Muscle of arm (tissue), 1 donor: ENCODE measurements at regions not wholly inside any gene's neighbourhood (a gene's known extent, or its start where the extent isn't known, plus 50 kb on each side); places are given as distances from the start of the nearest gene placed in this dataset.
A peak's percentile ranks its signal among the peaks of the same experiment; 100 is the strongest.
"Not testable (repeated sequence)": the region's sequence is repeated elsewhere in the genome, so short reads cannot be mapped to it uniquely, and the experiment has no call there.

ENCODE experiments used
- DNase-seq: peaks from one replicate; pipeline ENCODE4 v3.0.0-alpha.2; 2013

- DNase-seq, result no peak
Observed at GRCh38 chrX:36650622-36651021, 357.5 kb upstream of the FAM47C start.

DNA sequence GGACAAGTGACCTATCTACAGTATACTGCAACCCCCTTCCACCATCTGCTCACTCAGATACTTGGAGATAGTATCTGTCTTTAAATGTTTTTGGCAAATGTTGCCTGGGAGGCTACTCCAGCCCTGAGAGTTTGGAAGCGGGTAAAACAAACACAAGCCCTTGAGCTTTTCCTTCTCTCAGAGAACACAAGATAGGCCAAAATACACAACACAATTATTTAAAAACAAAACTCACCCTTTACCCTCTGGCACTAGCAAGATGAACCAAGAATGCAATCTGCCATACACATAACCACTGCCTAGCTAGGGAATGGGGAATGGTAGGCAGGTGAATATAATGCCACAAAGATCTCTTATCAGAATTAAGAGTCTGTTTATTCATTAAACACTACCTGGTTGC is 324.7 kb upstream of the FAM47C start:
- no peak for DNase-seq

- DNase-seq, result no peak
Observed at GRCh38 chrX:36684053-36684452, 324.1 kb upstream of the FAM47C start.

DNA sequence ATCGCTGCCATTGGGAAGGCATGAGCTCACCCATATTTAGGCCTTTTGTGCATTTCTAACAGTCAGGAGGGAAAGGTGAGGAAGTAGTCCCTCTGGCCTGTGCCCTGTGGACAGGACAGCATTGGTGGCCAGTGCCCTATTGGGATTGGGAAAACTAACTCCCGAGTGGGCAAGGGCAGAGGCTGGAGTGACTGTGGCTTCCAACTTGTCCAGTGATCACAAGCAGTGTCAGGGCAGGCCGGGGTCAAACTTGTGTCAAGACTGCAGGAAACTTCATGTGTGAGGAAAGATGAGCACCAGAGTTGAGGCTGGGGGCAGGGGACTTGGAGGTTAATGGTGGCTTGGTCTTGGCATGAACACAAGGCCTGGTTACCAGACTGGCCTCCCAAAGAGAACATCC is 286.2 kb upstream of the FAM47C start:
- no peak for DNase-seq

DNA sequence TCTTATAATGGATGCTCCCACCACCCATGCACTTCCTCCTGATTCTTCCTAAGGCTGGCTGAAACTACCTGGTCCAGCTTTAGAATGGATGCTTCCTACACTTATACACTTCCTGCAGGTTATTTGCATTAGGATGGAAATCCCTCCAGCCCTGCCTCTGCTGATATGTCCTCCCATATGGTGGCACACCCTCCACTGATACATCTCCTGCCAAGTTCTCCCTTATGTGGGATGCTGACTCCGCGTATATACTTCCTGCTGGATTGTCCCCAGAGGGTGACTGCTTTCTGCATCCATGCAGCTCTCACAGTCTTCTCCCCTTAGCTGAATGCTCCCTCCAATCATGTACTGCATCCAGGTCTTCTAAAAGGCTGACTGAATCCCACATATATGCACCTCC is 254.6 kb upstream of the FAM47C start:
- DNase-seq, result no peak

DNA sequence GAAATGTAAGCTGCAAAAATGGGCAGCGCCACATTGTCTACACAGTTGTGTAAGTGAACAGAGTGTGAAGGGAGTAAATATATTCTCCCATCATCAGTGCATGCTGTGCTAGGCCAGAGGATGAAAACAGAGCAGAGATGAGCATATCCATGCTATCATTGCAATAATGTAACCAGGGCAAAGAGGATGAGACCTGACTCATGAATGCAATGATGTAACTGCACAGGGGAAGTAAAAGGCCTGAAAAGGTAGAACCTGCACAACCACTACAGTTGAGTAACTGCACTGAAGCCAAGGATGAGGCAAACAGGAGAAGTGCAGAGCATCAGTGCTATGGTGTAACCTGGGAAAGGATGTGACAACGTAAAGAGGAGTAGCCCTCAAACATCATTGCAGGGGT is 220.4 kb upstream of the FAM47C start:
- DNase-seq, result no peak

DNA sequence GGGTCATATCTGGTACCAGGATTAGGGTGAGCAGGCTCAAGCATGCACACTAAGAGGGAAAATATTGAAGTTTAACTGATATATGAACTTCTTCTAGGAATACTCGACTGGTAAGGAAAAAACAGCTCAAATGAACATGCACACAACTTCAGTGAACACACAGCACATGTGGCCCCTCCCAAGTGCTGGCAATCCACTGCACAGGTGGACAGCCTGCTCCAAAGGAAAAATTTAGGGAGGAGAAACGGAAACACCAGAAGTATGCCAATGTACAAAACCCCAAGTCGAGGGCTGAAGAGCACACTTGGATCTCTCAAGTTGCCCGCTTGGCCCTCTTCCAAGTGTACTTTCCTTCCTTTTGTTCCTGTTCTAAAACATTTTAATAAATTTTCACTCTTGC is 205.0 kb upstream of the FAM47C start:
- no peak for DNase-seq

GRCh38 chrX:36804066-36804465 is 204.1 kb upstream of the FAM47C start:
- DNase-seq, result no peak

DNA sequence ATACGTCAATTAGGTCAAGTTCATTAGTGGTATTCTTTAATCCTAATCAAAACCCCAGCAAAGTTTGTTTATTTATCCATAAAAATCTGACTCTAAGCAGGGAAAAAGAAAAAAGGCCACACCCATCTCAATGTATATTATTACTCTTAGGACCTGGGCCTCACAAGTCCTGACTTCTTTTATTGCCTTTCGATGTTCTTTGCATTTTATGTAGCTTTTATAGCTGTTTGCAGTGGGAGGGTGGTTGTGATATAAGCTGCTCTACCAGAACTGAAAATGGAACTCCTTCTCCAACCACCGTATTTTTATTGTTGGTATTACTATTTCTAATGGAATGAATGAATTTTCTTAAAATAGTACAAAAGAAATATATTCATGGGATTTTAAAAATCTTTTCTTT is 163.3 kb upstream of the FAM47C start:
- DNase-seq, result no peak

DNA sequence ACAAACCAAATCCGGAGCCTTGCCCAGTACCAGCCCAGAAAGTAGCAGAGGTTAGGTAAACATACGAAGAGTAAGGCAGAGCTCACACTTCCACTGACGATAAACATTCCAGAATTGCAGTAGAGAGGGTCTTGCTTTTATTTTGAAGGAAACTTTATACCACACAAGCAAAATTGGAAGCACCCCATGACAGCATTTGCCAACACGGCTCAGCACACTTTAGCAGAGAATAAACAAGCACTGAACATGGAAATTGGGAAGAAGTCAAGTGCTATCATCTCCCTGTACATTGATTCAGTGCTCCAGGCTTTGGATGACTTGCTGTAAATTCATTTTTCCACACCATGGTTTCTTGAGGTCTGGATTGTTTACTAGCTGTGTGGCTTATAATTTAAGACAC is 160.7 kb upstream of the FAM47C start:
- no peak for DNase-seq

GRCh38 chrX:36849407-36849806 is 158.8 kb upstream of the FAM47C start:
- no peak for DNase-seq

- DNase-seq, result no peak
Observed at GRCh38 chrX:36856849-36857248, 151.3 kb upstream of the FAM47C start.

DNA sequence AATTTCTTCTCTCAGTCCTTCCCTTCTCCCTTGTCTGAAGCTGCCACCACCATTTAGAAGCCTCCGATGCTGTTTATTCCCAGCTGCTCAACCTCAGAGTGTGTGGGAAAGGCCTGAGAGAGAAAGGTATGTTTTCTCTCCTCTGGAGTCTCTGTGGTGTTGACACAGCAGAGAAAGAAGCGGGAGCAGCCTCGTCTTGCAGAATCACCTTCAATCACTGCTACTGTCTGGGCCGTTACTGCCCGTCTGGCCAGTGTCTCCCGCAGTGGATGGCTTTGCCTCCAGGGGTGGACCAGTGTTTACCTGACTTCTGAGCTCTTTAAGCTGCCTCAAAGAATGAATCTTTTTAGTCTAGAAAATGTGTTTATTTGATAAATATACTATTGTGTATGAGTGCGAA is 148.9 kb upstream of the FAM47C start:
- no peak for DNase-seq

- no peak for DNase-seq
Observed at GRCh38 chrX:36861601-36862000, 146.6 kb upstream of the FAM47C start.

DNA sequence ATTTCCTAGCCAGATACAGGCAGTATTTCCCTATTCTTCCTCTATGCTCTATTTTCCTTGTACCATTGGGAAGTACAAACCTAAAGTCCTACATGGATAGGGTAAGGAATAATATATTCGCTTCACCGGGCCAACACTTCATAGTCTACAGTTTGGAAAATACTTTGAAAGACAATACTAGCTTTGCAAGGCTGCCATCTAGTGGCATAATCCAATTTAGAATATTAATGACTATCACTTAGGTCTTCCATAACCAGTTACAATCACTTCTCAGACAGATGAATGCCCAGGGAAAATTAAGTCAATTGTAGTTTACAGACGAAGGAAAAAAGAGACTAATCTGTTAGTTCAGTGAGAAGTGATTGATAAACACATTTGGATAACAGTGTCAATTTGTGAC is 141.0 kb upstream of the FAM47C start:
- peak; percentile 36 for DNase-seq

DNA sequence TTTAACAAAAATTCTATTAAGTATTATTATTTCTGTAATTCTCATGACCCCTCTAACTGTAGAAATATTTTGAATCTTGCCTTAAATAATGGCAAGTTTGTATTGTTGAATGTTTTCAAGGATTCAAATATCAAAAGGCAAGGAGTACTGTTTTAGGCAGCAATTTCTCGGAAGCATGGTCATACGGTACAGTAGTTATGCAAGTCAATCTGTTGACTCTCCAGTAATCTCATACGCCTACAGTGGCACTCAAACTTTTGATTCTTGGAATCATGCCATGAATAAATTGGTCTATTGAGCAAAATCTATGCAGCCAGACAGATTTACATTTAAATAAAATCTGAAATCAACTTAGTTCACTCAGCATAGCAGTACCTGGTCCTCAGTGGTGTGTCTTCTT is 139.6 kb upstream of the FAM47C start:
- DNase-seq, result no peak

GRCh38 chrX:36869457-36869856 is 138.7 kb upstream of the FAM47C start:
- DNase-seq, result no peak

- no peak for DNase-seq
Observed at GRCh38 chrX:36897690-36898089, 110.5 kb upstream of the FAM47C start.

- no peak for DNase-seq
Observed at GRCh38 chrX:36898301-36898700, 109.9 kb upstream of the FAM47C start.

GRCh38 chrX:36904561-36904960 is 103.6 kb upstream of the FAM47C start:
- DNase-seq, result not testable (repeated sequence)

- DNase-seq, result peak; percentile 4
Observed at GRCh38 chrX:36908801-36909675, 99.1 kb upstream of the FAM47C start.

DNA sequence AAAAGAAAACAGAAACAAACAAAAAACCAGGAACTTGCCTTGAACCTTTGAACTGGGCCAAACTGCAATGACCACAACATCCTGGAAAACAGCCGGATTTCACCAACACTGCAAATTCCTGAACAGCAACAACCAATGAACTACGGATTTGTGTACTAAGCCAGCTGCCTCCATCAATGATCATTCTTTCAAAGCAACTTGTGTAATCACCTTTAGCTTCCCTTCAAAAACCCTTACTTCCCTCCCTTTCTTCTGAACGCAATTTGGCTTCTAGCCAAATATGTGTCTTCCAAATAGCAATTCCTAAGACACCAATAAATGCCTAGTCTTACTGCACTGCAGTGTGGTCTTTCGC is 98.5 kb upstream of the FAM47C start:
- no peak for DNase-seq

DNA sequence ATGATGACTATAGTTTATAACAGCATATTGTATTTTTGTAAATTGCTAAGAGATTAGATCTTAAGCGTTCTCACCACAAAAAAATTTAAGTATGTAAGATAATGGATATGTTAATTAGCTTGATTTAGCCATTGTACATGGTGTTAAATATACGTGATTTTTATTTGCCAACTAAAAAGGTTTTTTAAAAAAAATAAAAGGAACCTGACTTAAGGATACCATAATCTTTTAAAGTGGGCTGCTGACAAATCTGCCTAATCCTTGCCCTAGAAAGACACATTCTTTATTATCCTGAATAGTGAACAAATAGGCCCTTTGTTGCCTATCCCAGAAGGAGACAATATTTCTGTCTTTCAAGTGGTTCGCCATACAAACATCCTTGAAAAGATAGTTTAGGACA is 94.6 kb upstream of the FAM47C start:
- no peak for DNase-seq

- no peak for DNase-seq
Observed at GRCh38 chrX:36916941-36917340, 91.2 kb upstream of the FAM47C start.
